Mesenchymal stem cell (in vitro differentiated cells and primary cell): ENCODE measurements at regions not wholly inside any gene's neighbourhood (a gene's known extent, or its start where the extent isn't known, plus 50 kb on each side); places are given as distances from the start of the nearest gene placed in this dataset.

ENCODE experiments used
- DNase-seq: peaks from one replicate; pipeline ENCODE4 v3.0.0-alpha.2; 2013
- H2AFZ ChIP-seq: one replicate; pipeline ENCODE4 v1.6.1; 2013; ENCODE audit warnings: low read depth, mild to moderate bottlenecking, control low read depth, inconsistent platforms, low read length, moderate library complexity
- H2AK5ac ChIP-seq: 2 replicates; pipeline ENCODE4 v1.6.1; 2013; ENCODE audit warnings: low read length, moderate library complexity, mild to moderate bottlenecking, inconsistent platforms; ENCODE audit not compliant: severe bottlenecking
- H2BK120ac ChIP-seq: one replicate; pipeline ENCODE4 v1.6.1; 2013; ENCODE audit warnings: low read depth, mild to moderate bottlenecking, inconsistent platforms, low read length, moderate library complexity
- H2BK12ac ChIP-seq, 2 experiments: one replicate each; pipeline ENCODE4 v1.6.1; 2013; ENCODE audit warnings: inconsistent platforms in 2 of 2, low read length in 2 of 2, mild to moderate bottlenecking in 2 of 2, moderate library complexity in 2 of 2, control low read depth in 1 of 2
- H2BK15ac ChIP-seq: one replicate; pipeline ENCODE4 v1.6.1; 2013; ENCODE audit warnings: mild to moderate bottlenecking, low read depth, inconsistent platforms; ENCODE audit not compliant: poor library complexity, severe bottlenecking
- H2BK5ac ChIP-seq: 2 replicates; pipeline ENCODE4 v1.6.1; 2013; ENCODE audit warnings: low read depth, mild to moderate bottlenecking, low read length, control low read depth, inconsistent platforms; ENCODE audit not compliant: poor library complexity, severe bottlenecking
- H3K14ac ChIP-seq, 2 experiments: one replicate each; pipeline ENCODE4 v1.6.1; 2013; ENCODE audit warnings: inconsistent platforms in 2 of 2, low read length in 2 of 2, control low read depth in 1 of 2, mild to moderate bottlenecking in 1 of 2, moderate library complexity in 1 of 2
- H3K18ac ChIP-seq, 2 experiments: one replicate each; pipeline ENCODE4 v1.6.1; 2013; ENCODE audit warnings: inconsistent platforms in 2 of 2, low read length in 2 of 2, control low read depth in 1 of 2, low read depth in 1 of 2, mild to moderate bottlenecking in 1 of 2
- H3K23ac ChIP-seq, 2 experiments: one replicate each; pipeline ENCODE4 v1.6.1; 2013; ENCODE audit warnings: inconsistent platforms in 2 of 2, low read length in 2 of 2, mild to moderate bottlenecking in 2 of 2, moderate library complexity in 2 of 2, control low read depth in 1 of 2
- H3K27ac ChIP-seq: 2 replicates; pipeline ENCODE4 v1.5.1; 2013; ENCODE audit warnings: mild to moderate bottlenecking, moderate library complexity, low read length, control low read depth, inconsistent platforms; ENCODE audit not compliant: poor library complexity, severe bottlenecking
- H3K27me3 ChIP-seq, 2 experiments: 2 replicates each; pipeline versions ENCODE4 v1.6.1 to v1.7.0; 2013; ENCODE audit warnings: low read length in 2 of 2, mild to moderate bottlenecking in 2 of 2, moderate library complexity in 2 of 2, control low read depth in 1 of 2, inconsistent platforms in 1 of 2; ENCODE audit not compliant: control insufficient read depth in 1 of 2, insufficient read depth in 1 of 2
- H3K36me3 ChIP-seq, 2 experiments: 2 replicates each; pipeline versions ENCODE4 v1.6.1 to v1.7.0; 2013; ENCODE audit warnings: low read length in 2 of 2, control low read depth in 1 of 2, inconsistent platforms in 1 of 2, low read depth in 1 of 2, mild to moderate bottlenecking in 1 of 2; ENCODE audit not compliant: insufficient read depth in 2 of 2, control insufficient read depth in 1 of 2
- H3K4ac ChIP-seq, 2 experiments: one replicate each; pipeline ENCODE4 v1.6.1; 2013; ENCODE audit warnings: inconsistent platforms in 2 of 2, low read length in 2 of 2, mild to moderate bottlenecking in 2 of 2, moderate library complexity in 2 of 2, control low read depth in 1 of 2, low read depth in 1 of 2
- H3K4me1 ChIP-seq: 2 replicates; pipeline ENCODE4 v1.6.1; 2013; ENCODE audit warnings: low read depth, low read length, control low read depth; ENCODE audit not compliant: control insufficient read depth, insufficient read depth
- H3K4me2 ChIP-seq: 2 replicates; pipeline ENCODE4 v1.6.1; 2013; ENCODE audit warnings: low read length, mild to moderate bottlenecking, inconsistent platforms; ENCODE audit not compliant: poor library complexity, severe bottlenecking
- H3K4me3 ChIP-seq, 2 experiments: 2 replicates each; pipeline versions ENCODE4 v1.5.1 to v1.7.0; 2013; ENCODE audit warnings: low read length in 2 of 2, mild to moderate bottlenecking in 2 of 2, control low read depth in 1 of 2, low read depth in 1 of 2; ENCODE audit not compliant: insufficient read depth in 1 of 2
- H3K79me1 ChIP-seq: replicated peaks from 2 replicates; pipeline ENCODE4 v1.6.1; 2013; ENCODE audit warnings: mild to moderate bottlenecking, control low read depth, low read length, inconsistent platforms; ENCODE audit not compliant: poor library complexity, severe bottlenecking
- H3K9ac ChIP-seq: 2 replicates; pipeline ENCODE4 v1.7.0; 2013; ENCODE audit warnings: mild to moderate bottlenecking, low read length, moderate library complexity
- H3K9me3 ChIP-seq: 2 replicates; pipeline ENCODE4 v1.7.0; 2013; ENCODE audit warnings: mild to moderate bottlenecking, low read length; ENCODE audit not compliant: control insufficient read depth
- H4K8ac ChIP-seq: one replicate; pipeline ENCODE4 v1.6.1; 2013; ENCODE audit warnings: inconsistent platforms, mild to moderate bottlenecking, low read length, moderate library complexity
- H4K91ac ChIP-seq: one replicate; pipeline ENCODE4 v1.6.1; 2013; ENCODE audit warnings: mild to moderate bottlenecking, low read length, inconsistent platforms
- WGBS: methylation state at CpG from one replicate; pipeline ENCODE4 v1.1.7; 2013; ENCODE audit warnings: mixed read lengths; 5-methylcytosine and 5-hydroxymethylcytosine counted together

- Histone ChIP-seq H3K27me3 (no peaks in the 10 kb centered on the region), H3K79me1 (no peaks in the 10 kb centered on the region), H4K8ac (no peak overlapping the region), H3K9me3 (no peaks in the 10 kb centered on the region), H3K9ac (no peak overlapping the region), H2BK120ac (no peak overlapping the region), H3K4me3 (no peak overlapping the region), H2AK5ac (no peak overlapping the region), H3K18ac (no peak overlapping the region), H3K4ac (no peak overlapping the region), H2BK12ac (no peak overlapping the region), H3K4me2 (no peak overlapping the region), H3K23ac (no peak overlapping the region), H3K36me3 (no peaks in the 10 kb centered on the region), H2BK5ac (no peak overlapping the region), H2BK15ac (no peak overlapping the region), H2AFZ (no peak overlapping the region), H3K4me1 (no peaks in the 10 kb centered on the region), H3K14ac (no peak overlapping the region), H3K27ac (no peak overlapping the region), H4K91ac (no peak overlapping the region)
- DNase-seq: no peak
- 60% methylated on average over 2 of the region's 3 CpGs for WGBS
Observed at GRCh38 chr2:212945526-212945925, 205.9 kb downstream of the IKZF2 start.

- Histone ChIP-seq H2BK5ac (no peak overlapping the region), H3K14ac (no peak overlapping the region), H2AK5ac (no peak overlapping the region), H3K36me3 (no peaks in the 10 kb centered on the region), H3K9ac (peak overlapping the region; percentile 24), H3K27me3 (no peaks in the 10 kb centered on the region), H3K79me1 (no peaks in the 10 kb centered on the region), H2BK15ac (no peak overlapping the region), H3K27ac (no peak overlapping the region), H2BK120ac (no peak overlapping the region), H3K4me3 (no peak overlapping the region), H4K91ac (no peak overlapping the region), H3K4me1 (no peaks in the 10 kb centered on the region), H4K8ac (no peak overlapping the region), H3K4me2 (no peak overlapping the region), H3K4ac (no peak overlapping the region), H2BK12ac (no peak overlapping the region), H3K23ac (no peak overlapping the region), H3K9me3 (no peaks in the 10 kb centered on the region), H3K18ac (no peak overlapping the region), H2AFZ (no peak overlapping the region)
- 82% methylated on average over 3 of the region's 3 CpGs for WGBS
- no peak for DNase-seq
Observed at GRCh38 chr2:212943351-212943750, 208.1 kb downstream of the IKZF2 start.

- H2BK15ac ChIP-seq: no peak overlapping the region
- H3K79me1 ChIP-seq: no peaks in the 10 kb centered on the region
- H3K4me1 ChIP-seq: no peaks in the 10 kb centered on the region
- no peak overlapping the region for H3K18ac ChIP-seq
- no peak overlapping the region for H3K4ac ChIP-seq
- H2BK120ac ChIP-seq: no peak overlapping the region
- H3K4me3 ChIP-seq: no peak overlapping the region
- no peak overlapping the region for H2BK5ac ChIP-seq
- H3K9ac ChIP-seq: no peak overlapping the region
- 85% methylated on average over 1 of the region's 2 CpGs for WGBS
- no peaks in the 10 kb centered on the region for H3K27me3 ChIP-seq
- H3K4me2 ChIP-seq: no peak overlapping the region
- no peak overlapping the region for H3K14ac ChIP-seq
- no peak overlapping the region for H3K23ac ChIP-seq
- no peak overlapping the region for H2BK12ac ChIP-seq
- no peak overlapping the region for H2AK5ac ChIP-seq
- H3K9me3 ChIP-seq: no peaks in the 10 kb centered on the region
- H4K8ac ChIP-seq: no peak overlapping the region
- H3K36me3 ChIP-seq: no peaks in the 10 kb centered on the region
- no peak overlapping the region for H2AFZ ChIP-seq
- no peak overlapping the region for H4K91ac ChIP-seq
- H3K27ac ChIP-seq: no peak overlapping the region
- DNase-seq: no peak
Observed at GRCh38 chr2:212941361-212941760, 210.1 kb downstream of the IKZF2 start.

- H3K4me1 ChIP-seq: no peaks in the 10 kb centered on the region
- H4K8ac ChIP-seq: no peak overlapping the region
- H2AFZ ChIP-seq: no peak overlapping the region
- no peak overlapping the region for H3K23ac ChIP-seq
- H3K79me1 ChIP-seq: no peaks in the 10 kb centered on the region
- H3K27me3 ChIP-seq: no peaks in the 10 kb centered on the region
- no peak overlapping the region for H4K91ac ChIP-seq
- no peaks in the 10 kb centered on the region for H3K9me3 ChIP-seq
- no peak overlapping the region for H2BK5ac ChIP-seq
- WGBS: 8% methylated on average over 2 of the region's 2 CpGs
- H3K4ac ChIP-seq: no peak overlapping the region
- no peak overlapping the region for H3K4me3 ChIP-seq
- H3K36me3 ChIP-seq: no peaks in the 10 kb centered on the region
- H2BK120ac ChIP-seq: no peak overlapping the region
- no peak overlapping the region for H2BK15ac ChIP-seq
- no peak overlapping the region for H3K9ac ChIP-seq
- H3K18ac ChIP-seq: no peak overlapping the region
- no peak overlapping the region for H2BK12ac ChIP-seq
- no peak overlapping the region for H3K4me2 ChIP-seq
- H3K27ac ChIP-seq: no peak overlapping the region
- no peak overlapping the region for H2AK5ac ChIP-seq
- no peak overlapping the region for H3K14ac ChIP-seq
- DNase-seq: peak; percentile 14
Observed at GRCh38 chr2:212940816-212941215, 210.6 kb downstream of the IKZF2 start.
